Suprapubic skin (tissue), 4 donors: ENCODE measurements at regions not wholly inside any gene's neighbourhood (a gene's known extent, or its start where the extent isn't known, plus 50 kb on each side); places are given as distances from the start of the nearest gene placed in this dataset.

ENCODE experiments used
- DNase-seq, 2 donors: peaks; one replicate each; pipeline ENCODE4 v3.0.0-alpha.2; 2019; ENCODE audit warnings: low spot score in 2 of 2
- H3K27ac ChIP-seq: fragments of 200-600 bp; sonication (generic); one replicate; pipeline ENCODE4 v1.5.1; 2019
- H3K27me3 ChIP-seq: fragments of 200-600 bp; sonication (generic); one replicate; pipeline ENCODE4 v1.5.1; 2019
- H3K36me3 ChIP-seq: fragments of 200-600 bp; sonication (generic); one replicate; pipeline ENCODE4 v1.5.1; 2019
- H3K4me1 ChIP-seq: fragments of 200-600 bp; sonication (generic); one replicate; pipeline ENCODE4 v1.5.1; 2019
- H3K4me3 ChIP-seq: fragments of 200-600 bp; sonication (generic); one replicate; pipeline ENCODE4 v1.5.1; 2019; ENCODE audit warnings: mild to moderate bottlenecking
- H3K9me3 ChIP-seq: fragments of 200-600 bp; sonication (generic); one replicate; pipeline ENCODE4 v1.5.1; 2019
- EP300 ChIP-seq: sonication (generic); formaldehyde crosslinking; IDR thresholded peaks from one replicate; pipeline ENCODE4 v1.6.1; 2017; ENCODE audit warnings: antibody characterized with exemption
- POLR2A ChIP-seq, 2 donors: fragments of 450-650 bp; IDR thresholded peaks; one replicate each; pipeline ENCODE4 v1.6.1; 2017; ENCODE audit warnings: antibody characterized with exemption in 2 of 2, mild to moderate bottlenecking in 2 of 2, moderate library complexity in 2 of 2
- POLR2AphosphoS5 ChIP-seq, 3 donors: sonication (generic); formaldehyde crosslinking; IDR thresholded peaks; one replicate each; pipeline ENCODE4 v1.6.1; 2017; ENCODE audit warnings: antibody characterized with exemption in 3 of 3
- WGBS: methylation state at CpG from one replicate; pipeline ENCODE4 v1.1.5; 2018; 5-methylcytosine and 5-hydroxymethylcytosine counted together
- TF ChIP-seq, protein P1 (sequence below), 2 donors: fragments of 200-600 bp in 1 of 2; fragments of 450-650 bp in 1 of 2; sonication (generic) in 1 of 2; IDR thresholded peaks; one replicate each; pipeline ENCODE4 v1.5.1; 2016 to 2019; ENCODE audit warnings: antibody characterized with exemption in 2 of 2, mild to moderate bottlenecking in 1 of 2, moderate library complexity in 1 of 2

DNA sequence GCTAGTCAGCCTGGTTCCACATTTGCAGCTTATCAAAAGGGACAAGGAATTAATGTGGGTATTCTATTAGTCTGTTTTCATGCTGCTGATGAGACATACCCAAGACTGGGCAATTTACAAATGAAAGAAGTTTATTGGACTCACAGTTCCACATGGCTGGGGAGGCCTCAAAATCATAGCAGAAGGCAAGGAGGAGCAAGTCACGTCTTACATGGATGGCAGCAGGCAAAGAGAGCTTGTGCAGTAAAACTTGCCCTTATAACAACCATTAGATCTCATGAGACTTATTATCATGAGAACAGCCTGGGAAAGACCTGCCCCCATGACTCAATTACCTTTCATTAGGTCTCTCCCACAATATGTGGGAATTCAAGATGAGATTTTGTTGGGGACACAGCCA is 689.1 kb upstream of the MARCKS start:
- WGBS = 100% methylated on average over 1 of the region's 1 CpG
- Histone ChIP-seq H3K27ac (no peak overlapping the region), H3K9me3 (no peaks in the 10 kb centered on the region), H3K4me1 (no peaks in the 10 kb centered on the region), H3K4me3 (no peak overlapping the region), H3K36me3 (no peaks in the 10 kb centered on the region), H3K27me3 (no peaks in the 10 kb centered on the region)
- TF ChIP-seq POLR2A (IDR thresholded peaks at IDR 0.05) (no peak), POLR2AphosphoS5 (IDR thresholded peaks at IDR 0.05) (no peak), EP300 (no peak)
- TF ChIP-seq, protein P1, sequence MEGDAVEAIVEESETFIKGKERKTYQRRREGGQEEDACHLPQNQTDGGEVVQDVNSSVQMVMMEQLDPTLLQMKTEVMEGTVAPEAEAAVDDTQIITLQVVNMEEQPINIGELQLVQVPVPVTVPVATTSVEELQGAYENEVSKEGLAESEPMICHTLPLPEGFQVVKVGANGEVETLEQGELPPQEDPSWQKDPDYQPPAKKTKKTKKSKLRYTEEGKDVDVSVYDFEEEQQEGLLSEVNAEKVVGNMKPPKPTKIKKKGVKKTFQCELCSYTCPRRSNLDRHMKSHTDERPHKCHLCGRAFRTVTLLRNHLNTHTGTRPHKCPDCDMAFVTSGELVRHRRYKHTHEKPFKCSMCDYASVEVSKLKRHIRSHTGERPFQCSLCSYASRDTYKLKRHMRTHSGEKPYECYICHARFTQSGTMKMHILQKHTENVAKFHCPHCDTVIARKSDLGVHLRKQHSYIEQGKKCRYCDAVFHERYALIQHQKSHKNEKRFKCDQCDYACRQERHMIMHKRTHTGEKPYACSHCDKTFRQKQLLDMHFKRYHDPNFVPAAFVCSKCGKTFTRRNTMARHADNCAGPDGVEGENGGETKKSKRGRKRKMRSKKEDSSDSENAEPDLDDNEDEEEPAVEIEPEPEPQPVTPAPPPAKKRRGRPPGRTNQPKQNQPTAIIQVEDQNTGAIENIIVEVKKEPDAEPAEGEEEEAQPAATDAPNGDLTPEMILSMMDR (IDR thresholded peaks at IDR 0.05) = no peak
- DNase-seq = no peak

DNA sequence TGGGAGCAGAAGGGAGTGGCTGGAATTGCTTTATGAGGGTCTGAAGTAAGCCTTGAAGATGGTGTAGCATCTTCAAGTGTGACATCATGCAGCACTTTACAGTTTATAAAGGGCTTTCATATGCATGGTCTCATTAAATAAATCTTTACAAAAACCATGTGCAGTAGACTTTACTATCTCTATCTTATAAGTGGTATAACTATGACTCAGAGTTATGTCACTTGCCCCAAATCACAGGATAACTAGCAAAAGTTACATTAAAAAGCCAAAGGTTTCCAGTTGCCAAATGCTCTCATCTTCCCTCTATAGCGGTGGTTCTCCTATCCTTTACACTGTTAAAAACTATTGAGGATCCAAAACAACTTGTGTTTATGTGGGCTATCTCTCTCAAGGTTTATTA is 687.7 kb upstream of the MARCKS start:
- H3K36me3 ChIP-seq = no peaks in the 10 kb centered on the region
- no peak overlapping the region for H3K27ac ChIP-seq
- no peaks in the 10 kb centered on the region for H3K4me1 ChIP-seq
- DNase-seq = no peak
- H3K27me3 ChIP-seq = no peaks in the 10 kb centered on the region
- H3K9me3 ChIP-seq = no peaks in the 10 kb centered on the region
- 93% methylated on average over 1 of the region's 1 CpG for WGBS
- no peak overlapping the region for H3K4me3 ChIP-seq
- TF ChIP-seq POLR2A (IDR thresholded peaks at IDR 0.05) (no peak), EP300 (no peak), POLR2AphosphoS5 (IDR thresholded peaks at IDR 0.05) (no peak)
- TF ChIP-seq, protein P1 (IDR thresholded peaks at IDR 0.05) = no peak

- TF ChIP-seq, protein P1 (IDR thresholded peaks at IDR 0.05) = no peak
- TF ChIP-seq EP300 (no peak), POLR2A (IDR thresholded peaks at IDR 0.05) (no peak), POLR2AphosphoS5 (IDR thresholded peaks at IDR 0.05) (no peak)
- Histone ChIP-seq H3K36me3 (no peaks in the 10 kb centered on the region), H3K9me3 (no peaks in the 10 kb centered on the region), H3K4me1 (no peaks in the 10 kb centered on the region), H3K4me3 (no peak overlapping the region), H3K27me3 (no peaks in the 10 kb centered on the region), H3K27ac (no peak overlapping the region)
- no peak for DNase-seq
- WGBS = 90% methylated on average over 1 of the region's 1 CpG
Measured at GRCh38 chr6:113170454-113170853, 686.7 kb upstream of the MARCKS start.

DNA sequence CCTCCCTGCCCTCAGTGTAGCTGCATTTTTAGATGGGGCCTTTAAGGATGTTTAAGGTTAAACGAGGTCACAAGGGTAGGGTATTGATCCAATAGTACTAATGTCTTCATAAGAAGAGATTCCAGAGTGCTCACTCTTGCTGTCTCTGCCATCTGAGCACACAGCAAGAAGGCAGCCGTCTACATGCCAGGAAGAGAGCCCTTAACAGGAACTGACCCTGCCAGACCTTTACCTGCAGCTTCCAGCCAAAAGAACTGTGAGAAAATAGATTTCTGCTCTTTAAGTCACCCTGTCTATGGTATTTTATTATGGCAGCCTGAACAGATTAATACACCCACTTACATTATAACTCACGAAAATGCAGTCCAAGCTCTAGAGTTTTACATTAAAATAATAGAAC is 685.3 kb upstream of the MARCKS start:
- DNase-seq = no peak
- TF ChIP-seq POLR2A (IDR thresholded peaks at IDR 0.05) (no peak), EP300 (no peak), POLR2AphosphoS5 (IDR thresholded peaks at IDR 0.05) (no peak)
- TF ChIP-seq, protein P1 (IDR thresholded peaks at IDR 0.05) = no peak

DNA sequence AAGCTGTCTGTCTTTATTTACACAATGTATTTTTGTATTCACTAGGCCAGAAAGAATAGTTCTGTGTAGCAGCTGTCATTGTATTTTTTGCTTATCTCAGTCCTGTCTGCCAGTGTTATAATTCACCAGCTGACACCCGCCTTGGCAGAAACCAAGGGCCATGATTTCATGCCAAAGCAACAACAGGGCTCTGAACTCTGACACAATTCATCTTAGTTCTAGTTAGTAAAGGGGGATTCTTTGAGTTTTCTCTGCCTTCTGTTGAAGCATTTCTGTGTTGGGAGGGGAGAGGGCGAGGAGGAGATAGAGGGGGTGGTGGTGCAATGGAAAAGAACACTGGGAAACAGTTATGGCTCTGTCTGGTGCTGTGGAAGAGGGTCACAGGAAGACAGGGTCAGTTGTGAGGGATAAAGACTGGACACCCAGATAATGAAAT is 684.6 kb upstream of the MARCKS start:
- H3K4me3 ChIP-seq = no peak overlapping the region
- H3K9me3 ChIP-seq = no peaks in the 10 kb centered on the region
- no peaks in the 10 kb centered on the region for H3K4me1 ChIP-seq
- no peak for DNase-seq
- H3K27ac ChIP-seq = no peak overlapping the region
- no peaks in the 10 kb centered on the region for H3K27me3 ChIP-seq
- H3K36me3 ChIP-seq = no peaks in the 10 kb centered on the region
- 25% methylated on average over 2 of the region's 2 CpGs for WGBS
- TF ChIP-seq, protein P1 (IDR thresholded peaks at IDR 0.05) = no peak
- no peak for TF ChIP-seq EP300
- TF ChIP-seq POLR2AphosphoS5 (IDR thresholded peaks at IDR 0.05) = no peak
- TF ChIP-seq POLR2A (IDR thresholded peaks at IDR 0.05) = no peak

More for the DNA sequence above, 685.3 kb upstream of the MARCKS start:
- Histone ChIP-seq H3K4me1 (no peaks in the 10 kb centered on the region), H3K27ac (no peak overlapping the region), H3K9me3 (no peaks in the 10 kb centered on the region), H3K4me3 (no peak overlapping the region), H3K27me3 (no peaks in the 10 kb centered on the region), H3K36me3 (no peaks in the 10 kb centered on the region)
- 82% methylated on average over 3 of the region's 3 CpGs for WGBS
